ENCODE measurements at regions not wholly inside any gene's neighbourhood (a gene's known extent, or its start where the extent isn't known, plus 50 kb on each side); places are given as distances from the start of the nearest gene placed in this dataset.

GRCh38 chr6:22418714-22419113 is 121.9 kb upstream of the PRL start:
- no peak for TF ChIP-seq CTCF (IDR thresholded peaks at IDR 0.05)
- TF ChIP-seq POLR2A (IDR thresholded peaks at IDR 0.05), result no peak

Measured in testis (tissue), 2 donors.